SHP77 (cell line): ENCODE measurements at regions not wholly inside any gene's neighbourhood (a gene's known extent, or its start where the extent isn't known, plus 50 kb on each side); places are given as distances from the start of the nearest gene placed in this dataset.
"Not testable (repeated sequence)": the region's sequence is repeated elsewhere in the genome, so short reads cannot be mapped to it uniquely, and the experiment has no call there.

Source experiments
- DNase-seq, 2 experiments: peaks; one replicate each; lab custom pipeline; 2025; lab: John Stamatoyannopoulos, UW

GRCh38 chr16:66095676-66096075 is 270.8 kb upstream of the CDH5 start:
- no peak for DNase-seq

GRCh38 chr16:66093191-66093590 is 273.3 kb upstream of the CDH5 start:
- no peak for DNase-seq

GRCh38 chr16:66091471-66091891 is 275.0 kb upstream of the CDH5 start:
- no peak for DNase-seq

GRCh38 chr16:66088681-66089080 is 277.8 kb upstream of the CDH5 start:
- no peak for DNase-seq

GRCh38 chr16:66087308-66087707 is 279.2 kb upstream of the CDH5 start:
- no peak for DNase-seq

GRCh38 chr16:66085651-66086050 is 280.8 kb upstream of the CDH5 start:
- DNase-seq, result no peak

- DNase-seq, result not testable (repeated sequence)
These were observed 281.8 kb upstream of the CDH5 start for GRCh38 chr16:66084731-66085130.

- DNase-seq, result no peak
These were observed 282.2 kb upstream of the CDH5 start for GRCh38 chr16:66084306-66084705.

GRCh38 chr16:66083171-66083570 is 283.3 kb upstream of the CDH5 start:
- no peak for DNase-seq

- DNase-seq, result no peak
These were observed 284.1 kb upstream of the CDH5 start for GRCh38 chr16:66082424-66082823.

- DNase-seq, result no peak
These were observed 284.6 kb upstream of the CDH5 start for GRCh38 chr16:66081775-66082366.

- no peak for DNase-seq
These were observed 286.7 kb upstream of the CDH5 start for GRCh38 chr16:66079671-66080334.

GRCh38 chr16:66070140-66070917 is 296.2 kb upstream of the CDH5 start:
- DNase-seq, result no peak

GRCh38 chr16:66069587-66069986 is 296.9 kb upstream of the CDH5 start:
- DNase-seq, result no peak

GRCh38 chr16:66066404-66066803 is 300.1 kb upstream of the CDH5 start:
- no peak for DNase-seq

GRCh38 chr16:66065925-66066324 is 300.6 kb upstream of the CDH5 start:
- no peak for DNase-seq

GRCh38 chr16:66064801-66065530 is 301.5 kb upstream of the CDH5 start:
- no peak for DNase-seq

- no peak for DNase-seq
These were observed 307.7 kb upstream of the CDH5 start for GRCh38 chr16:66058832-66059231.

GRCh38 chr16:66058172-66058691 is 308.3 kb upstream of the CDH5 start:
- no peak for DNase-seq

- no peak for DNase-seq
These were observed 309.4 kb upstream of the CDH5 start for GRCh38 chr16:66057057-66057456.

- no peak for DNase-seq
These were observed 312.4 kb upstream of the CDH5 start for GRCh38 chr16:66054095-66054494.

- no peak for DNase-seq
These were observed 313.7 kb upstream of the CDH5 start for GRCh38 chr16:66052745-66053144.
